T1000 (cell line): ENCODE measurements at regions not wholly inside any gene's neighbourhood (a gene's known extent, or its start where the extent isn't known, plus 50 kb on each side); places are given as distances from the start of the nearest gene placed in this dataset.
A peak's percentile ranks its signal among the peaks of the same experiment; 100 is the strongest.

Source experiments
- DNase-seq: peaks from one replicate; lab custom pipeline; 2025; ENCODE audit warnings: mixed read lengths; lab: John Stamatoyannopoulos, UW

DNA sequence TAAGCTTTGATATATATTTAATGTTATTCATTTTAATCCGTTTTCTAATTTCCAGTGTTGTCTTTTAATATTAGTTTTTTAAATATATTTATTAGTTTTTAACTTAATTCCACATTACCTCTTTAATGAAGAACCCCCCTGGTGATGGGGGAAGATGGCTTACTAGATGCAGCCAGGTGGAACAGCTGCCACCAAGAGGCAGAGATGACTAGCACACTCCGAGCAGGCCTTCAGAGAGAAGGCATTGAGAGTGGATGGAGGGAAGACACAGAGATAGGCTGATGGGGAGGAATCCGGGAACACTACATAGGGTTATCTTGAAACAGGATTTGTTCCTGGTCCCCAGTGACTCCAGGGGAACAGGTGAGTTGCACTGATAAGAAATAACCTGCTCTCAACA, 771.6 kb downstream of the LRFN5 start:
- no peak for DNase-seq

DNA sequence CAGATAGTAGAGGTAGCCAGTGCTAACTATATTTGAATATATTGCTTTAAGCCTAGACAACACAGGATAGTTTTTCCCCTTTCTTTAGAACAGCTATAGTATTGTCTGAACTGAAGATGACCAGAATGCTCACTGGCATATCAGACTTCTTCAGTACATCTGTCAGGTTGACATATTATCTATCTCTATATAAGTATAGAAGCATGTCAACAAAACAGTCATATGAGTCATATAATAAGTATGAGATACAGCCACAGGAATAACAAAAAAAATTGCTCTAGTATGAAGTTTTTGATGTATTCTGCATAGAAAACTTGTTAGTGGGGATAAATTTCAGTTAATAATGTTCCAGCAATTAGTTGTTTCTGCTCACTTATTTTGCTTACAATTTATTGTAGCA, 767.7 kb downstream of the LRFN5 start:
- DNase-seq = no peak

- no peak for DNase-seq
These were observed 763.4 kb downstream of the LRFN5 start for GRCh38 chr14:42370056-42370455.

DNA sequence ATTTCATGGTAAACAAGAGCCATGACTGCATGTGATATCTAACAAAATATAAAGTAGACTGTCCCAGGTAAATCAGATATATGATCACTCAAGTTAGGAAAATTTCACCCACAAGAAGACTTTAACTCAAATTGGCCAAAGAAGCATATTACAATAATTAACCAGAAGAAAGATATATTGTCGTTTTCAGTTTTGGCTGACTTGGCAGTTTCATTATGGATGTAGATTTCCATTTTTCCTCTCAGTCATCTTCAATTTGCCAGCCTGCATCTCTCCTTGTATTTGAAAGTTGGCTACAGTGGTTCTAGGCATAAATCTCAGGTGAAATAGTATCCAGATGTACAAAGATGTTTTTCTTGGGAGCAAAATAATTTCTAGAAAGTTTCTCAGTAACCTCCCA, 761.6 kb downstream of the LRFN5 start:
- DNase-seq = no peak

DNA sequence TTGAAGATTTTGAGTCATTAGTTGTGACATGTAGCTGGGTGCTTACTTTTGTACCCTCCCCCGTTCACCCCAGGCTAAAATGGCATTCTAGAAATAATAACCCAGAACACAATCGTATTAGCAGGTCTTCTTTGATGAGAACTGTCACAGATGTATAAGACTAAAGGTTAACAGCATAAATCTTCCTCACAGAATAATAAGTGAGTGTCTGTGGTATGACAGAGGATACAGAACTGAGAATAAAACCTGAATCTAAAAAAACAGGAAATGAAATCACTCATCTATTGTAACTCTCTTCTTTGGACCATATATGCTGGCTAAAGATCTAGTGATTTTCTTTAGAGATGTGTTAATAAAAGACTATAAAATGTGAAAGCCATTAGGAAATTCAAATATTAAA, 746.6 kb downstream of the LRFN5 start:
- DNase-seq = no peak

DNA sequence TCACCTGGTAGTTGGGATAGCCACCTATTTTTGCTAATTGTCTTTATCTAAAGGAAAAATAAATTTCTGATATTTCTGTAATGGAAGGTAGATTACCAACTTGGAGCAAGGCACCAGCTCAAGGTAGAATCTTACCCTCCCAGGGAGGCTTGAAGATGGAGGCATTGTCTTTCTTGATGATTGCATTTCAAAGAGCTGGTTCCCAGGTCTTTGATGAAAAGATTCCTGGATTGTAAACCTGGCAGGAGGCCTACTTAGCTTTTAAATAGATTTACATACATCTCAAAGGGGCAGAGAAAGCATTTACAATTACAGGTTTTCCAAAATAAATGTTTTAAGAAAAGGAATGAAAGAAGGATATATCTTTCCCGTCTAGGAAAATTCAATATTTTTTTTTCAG, 729.2 kb downstream of the LRFN5 start:
- DNase-seq = no peak

DNA sequence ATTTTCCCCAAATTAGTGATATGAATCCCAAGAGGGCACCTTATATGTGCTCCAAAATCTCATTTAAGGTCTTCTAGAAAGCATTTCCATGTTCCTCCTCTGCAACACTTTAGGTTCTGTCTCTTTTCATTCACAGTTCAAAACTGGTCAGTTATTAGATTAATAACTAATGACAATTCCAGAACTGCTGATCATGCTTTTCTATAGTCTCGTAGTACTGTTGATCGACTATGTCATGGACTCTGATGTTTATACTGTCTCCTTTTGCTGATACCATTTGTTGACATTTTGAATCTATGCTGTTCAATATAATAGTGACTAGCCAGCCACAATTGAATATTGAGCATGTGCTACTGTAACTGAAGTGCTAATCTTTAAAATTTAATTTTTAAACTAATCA, 728.3 kb downstream of the LRFN5 start:
- no peak for DNase-seq

- DNase-seq = no peak
These were observed 716.8 kb downstream of the LRFN5 start for GRCh38 chr14:42323426-42323825.

DNA sequence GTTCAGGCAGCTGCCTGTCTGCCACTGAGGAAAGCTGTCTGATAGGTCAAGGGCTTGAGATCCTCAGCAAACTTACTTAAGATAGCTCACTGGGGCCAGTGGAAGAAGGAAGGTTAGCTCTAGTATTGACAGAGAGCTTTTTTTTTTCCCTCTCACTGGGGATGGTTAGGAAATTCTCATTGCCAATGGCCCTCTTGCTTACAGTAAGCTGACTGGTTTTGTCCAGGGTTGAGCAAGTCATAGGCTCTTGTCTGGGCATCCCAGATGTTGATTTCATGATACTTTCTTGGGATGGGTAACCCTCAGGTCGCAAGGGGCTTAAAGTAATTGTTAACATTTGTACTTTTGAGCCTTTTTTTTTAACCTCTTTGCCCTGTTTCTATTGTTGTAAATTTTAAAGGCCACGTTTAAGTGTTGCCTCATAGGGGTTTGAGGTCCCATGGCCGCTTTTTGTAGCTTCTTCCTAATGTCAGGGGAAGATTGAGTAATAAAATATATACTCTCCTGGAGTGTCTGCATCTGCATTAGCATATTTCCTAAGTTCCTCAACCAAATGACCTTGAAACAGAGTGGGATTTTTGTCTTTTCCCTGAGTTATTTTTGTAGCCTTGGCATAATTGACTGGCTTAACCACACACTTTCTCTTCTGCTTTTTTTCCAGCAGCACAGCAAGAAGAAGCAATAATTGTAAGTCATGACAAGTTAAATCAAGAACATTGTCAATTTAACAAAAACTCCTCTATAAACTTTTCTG, 716.0 kb downstream of the LRFN5 start:
- no peak for DNase-seq

GRCh38 chr14:42319996-42320395, 713.3 kb downstream of the LRFN5 start:
- no peak for DNase-seq

DNA sequence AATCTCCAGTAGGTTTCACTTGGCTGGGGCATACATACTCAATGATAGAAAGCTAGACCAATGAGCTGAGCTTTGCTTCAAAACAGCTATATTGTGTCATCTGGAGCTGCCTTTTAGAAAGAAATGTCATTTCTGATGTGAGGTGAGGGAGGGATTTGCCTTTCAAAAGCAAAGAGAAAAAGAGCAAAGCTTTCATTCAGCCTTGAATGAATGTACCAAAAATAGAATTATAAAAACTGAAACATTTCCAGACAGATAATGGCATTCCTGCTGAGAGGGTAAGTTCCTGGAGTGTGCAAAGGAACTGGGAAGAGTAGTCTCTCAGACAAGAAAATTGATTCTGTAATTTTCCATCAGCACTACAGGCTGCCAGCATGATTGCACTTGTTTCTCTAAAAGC, 710.0 kb downstream of the LRFN5 start:
- no peak for DNase-seq

DNA sequence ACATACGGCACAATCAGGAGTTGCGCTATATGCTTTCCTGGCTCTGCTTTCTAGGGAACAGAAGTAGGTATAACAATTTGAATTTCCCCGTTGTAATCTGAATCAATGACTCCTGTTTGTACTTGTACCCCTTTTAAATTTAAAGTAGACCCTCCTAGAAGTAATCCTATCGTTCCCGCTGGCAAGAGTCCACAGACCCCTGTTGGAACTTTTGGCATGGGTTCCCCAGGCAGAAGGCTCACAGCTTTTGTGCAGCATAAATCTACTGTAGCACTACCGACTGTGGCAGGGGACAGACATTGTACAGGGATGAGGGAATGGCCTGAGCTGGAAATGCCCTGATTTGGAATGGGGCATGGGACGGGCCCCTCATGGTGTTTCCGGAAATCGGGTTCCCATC, 705.2 kb downstream of the LRFN5 start:
- no peak for DNase-seq

GRCh38 chr14:42307239-42307825, 700.7 kb downstream of the LRFN5 start:
- no peak for DNase-seq

DNA sequence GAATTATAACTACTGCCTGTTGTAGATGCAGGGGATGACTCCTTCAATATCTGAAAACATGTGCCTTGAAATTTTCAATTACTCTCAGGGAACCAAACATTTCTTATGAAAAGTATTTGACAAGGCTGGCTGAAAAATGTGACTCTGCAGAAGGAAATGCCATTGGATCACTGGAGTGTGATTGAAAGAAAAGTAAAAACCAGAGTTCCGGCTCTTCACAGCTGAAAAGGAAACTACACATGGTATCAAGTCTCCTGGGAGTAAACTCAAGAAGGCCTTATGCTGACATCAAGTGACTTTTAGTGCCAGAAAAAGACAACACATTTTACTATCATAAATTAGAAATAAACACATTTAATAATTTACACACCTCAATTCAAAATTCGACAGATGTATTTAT, 693.0 kb downstream of the LRFN5 start:
- no peak for DNase-seq

GRCh38 chr14:42293180-42293579, 686.5 kb downstream of the LRFN5 start:
- no peak for DNase-seq

- no peak for DNase-seq
These were observed 671.2 kb downstream of the LRFN5 start for GRCh38 chr14:42277840-42278239.

GRCh38 chr14:42269234-42269633, 662.6 kb downstream of the LRFN5 start:
- DNase-seq = no peak

DNA sequence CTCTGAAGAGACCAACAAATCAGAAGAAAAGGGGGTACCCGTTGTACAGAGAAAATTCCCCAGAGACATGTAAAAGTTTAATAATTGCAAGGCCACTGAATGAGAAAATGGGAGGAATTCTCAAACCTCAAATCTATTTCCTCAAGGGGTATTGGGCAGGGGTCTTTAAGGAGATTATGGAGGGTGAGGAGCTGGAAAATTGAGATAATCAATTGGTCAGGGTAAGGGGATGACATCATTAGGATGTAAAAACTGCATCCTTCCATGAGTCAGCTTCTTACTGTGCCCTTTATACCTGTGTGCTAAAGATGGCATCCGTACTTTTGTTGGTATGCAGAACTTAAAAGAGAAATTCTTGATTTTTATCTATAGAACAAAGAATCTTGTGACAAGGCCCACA, 641.5 kb downstream of the LRFN5 start:
- no peak for DNase-seq

GRCh38 chr14:42241101-42241500, 634.4 kb downstream of the LRFN5 start:
- DNase-seq = no peak

DNA sequence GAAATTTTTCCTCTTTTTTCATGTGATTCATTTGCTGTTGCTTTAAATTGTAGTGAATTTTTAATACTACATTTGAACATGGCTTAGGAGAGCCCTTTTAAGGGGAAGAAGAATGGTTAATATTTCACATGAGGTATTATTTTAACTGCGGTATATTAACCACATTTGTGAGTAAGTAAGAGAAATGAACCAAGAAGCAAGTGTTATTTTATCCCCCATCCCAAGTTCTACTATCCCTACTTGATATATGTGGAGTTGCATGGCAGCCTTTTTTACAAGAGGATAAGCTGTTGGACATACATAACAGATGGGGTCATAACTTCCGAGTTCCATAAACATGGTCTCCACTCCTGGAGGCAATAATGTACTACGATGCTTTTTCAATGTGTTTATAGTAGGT, 623.3 kb downstream of the LRFN5 start:
- no peak for DNase-seq

DNA sequence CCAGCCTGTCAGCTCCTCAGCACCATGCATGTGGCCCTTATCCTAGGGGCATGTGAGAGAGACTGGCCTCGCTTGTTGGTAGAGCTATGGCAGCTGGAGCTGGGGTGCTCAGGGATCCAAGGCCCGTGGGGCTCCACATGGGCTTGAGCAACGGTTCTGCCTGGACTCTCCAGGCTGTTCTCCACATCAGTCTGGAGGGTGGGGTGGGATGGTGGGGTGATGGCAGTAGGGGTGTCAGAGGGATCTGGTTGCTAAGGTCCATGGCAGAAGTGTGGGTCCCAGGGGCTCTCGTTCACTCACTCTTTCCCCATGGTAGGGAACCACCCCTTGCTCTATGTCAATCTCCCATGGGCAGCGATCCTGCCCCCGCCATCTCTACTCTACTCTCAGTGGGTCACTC, 622.6 kb downstream of the LRFN5 start:
- no peak for DNase-seq

DNA sequence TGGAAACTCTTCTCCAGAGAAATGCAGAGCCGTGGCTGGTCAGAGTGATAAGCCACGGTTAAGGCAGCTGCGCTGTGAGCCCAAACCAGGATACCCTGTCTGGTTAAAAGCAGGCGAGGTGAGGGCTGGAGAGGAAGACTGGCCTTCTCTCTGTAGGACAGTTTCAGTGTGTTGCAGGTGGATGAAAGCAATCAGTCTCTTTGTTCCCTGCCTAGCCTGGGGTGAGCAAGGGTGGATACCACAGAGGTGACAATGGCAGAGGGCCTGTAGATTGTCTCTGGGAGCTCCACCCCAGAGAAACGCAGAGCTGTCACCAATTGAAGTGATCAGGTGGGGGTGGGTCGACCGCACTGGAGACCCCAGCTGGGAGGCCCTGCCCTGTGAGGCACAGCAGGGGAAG, 621.9 kb downstream of the LRFN5 start:
- DNase-seq = no peak

DNA sequence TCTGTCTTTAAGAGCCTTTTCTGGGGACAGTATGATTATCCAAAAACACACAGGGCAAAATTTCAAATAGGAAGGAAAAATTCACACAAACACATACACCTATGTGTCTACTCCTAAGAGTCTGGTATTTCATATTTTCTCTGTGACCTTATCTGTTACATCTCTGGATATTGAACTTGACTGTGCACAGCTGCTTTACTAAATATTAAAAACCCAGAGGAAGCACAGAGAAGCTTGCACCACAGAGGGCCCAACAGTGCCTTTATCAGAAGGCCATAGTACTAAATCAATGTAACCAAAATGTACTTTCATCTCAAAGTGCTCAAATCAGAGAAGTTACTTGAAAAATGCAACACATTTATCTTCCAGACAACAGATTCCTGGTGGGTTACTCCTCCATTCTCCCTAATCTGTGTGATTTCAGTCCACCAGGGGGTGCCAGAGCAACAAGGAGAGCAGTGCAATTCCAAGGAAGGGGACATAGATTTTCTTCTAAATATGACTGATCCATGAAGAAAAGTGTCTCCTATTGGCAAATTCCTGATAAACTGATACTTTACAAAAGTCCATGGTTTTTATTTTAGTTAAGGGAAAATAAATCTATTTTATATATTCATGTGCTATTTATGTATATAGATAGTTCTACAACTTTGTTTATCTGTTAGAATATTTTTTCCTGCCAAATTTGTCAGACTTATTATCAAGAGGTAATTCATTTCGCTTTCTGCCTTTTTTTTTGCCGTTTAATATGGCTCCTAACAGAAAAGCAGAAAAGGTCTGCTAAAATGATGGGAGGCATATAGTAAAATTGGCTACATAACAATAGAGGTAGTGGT, 617.6 kb downstream of the LRFN5 start:
- peak; percentile 65 for DNase-seq
